ENCODE measurements at regions not wholly inside any gene's neighbourhood (a gene's known extent, or its start where the extent isn't known, plus 50 kb on each side); places are given as distances from the start of the nearest gene placed in this dataset.
"Not testable (repeated sequence)": the region's sequence is repeated elsewhere in the genome, so short reads cannot be mapped to it uniquely, and the experiment has no call there.

DNA sequence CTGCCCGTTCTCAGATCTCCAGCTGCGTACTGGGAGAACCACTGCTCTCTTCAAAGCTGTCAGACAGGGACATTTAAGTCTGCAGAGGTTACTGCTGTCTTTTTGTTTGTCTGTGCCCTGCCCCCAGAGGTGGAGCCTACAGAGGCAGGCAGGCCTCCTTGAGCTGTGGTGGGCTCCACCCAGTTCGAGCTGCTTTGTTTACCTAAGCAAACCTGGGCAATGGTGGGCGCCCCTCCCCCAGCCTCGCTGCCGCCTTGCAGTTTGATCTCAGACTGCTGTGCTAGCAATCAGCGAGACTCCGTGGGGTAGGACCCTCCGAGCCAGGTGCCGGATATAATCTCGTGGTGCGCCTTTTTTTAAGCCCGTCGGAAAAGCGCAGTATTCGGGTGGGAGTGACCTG, 66.2 kb upstream of the GPR141 start:
- H2AK5ac ChIP-seq (ENCODE audit: low read length, severe bottlenecking); DNase-seq: not testable (repeated sequence)
- WGBS = 62% methylated on average over 14 of the region's 16 CpGs

DNA sequence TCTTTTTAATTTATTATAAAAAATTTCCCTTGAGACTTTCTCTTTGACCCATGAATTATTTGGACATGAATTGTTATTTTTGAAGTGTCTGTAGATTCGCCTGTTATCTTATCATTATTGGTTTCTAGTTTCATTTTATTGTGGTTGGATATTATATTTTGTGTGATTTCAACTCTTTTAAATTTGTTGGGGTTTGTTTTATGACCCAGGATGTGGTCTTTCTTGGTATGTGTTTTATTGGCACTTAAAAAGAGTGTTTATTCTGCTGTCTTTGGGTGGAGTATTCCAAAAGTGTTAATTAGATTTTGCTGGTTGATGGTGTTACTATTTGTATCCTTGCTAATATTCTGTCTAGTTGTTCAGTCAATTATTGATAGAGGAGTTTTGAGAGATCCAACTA, 50.5 kb upstream of the GPR141 start:
- H2AK5ac ChIP-seq (ENCODE audit: low read length, severe bottlenecking) = no peak overlapping the region
- H3K36me3 ChIP-seq (ENCODE audit: control insufficient read depth in 1 of 2, insufficient read depth in 2 of 2, low read depth in 1 of 2, low read length in 2 of 2) = no peaks in the 10 kb centered on the region
- H3K23ac ChIP-seq (ENCODE audit: low read length in 2 of 2) = no peak overlapping the region
- H3K4ac ChIP-seq (ENCODE audit: low read depth in 1 of 2, low read length in 2 of 2) = no peak overlapping the region
- H3K9me3 ChIP-seq (ENCODE audit: control insufficient read depth, low read length) = peaks cover 3% of the 10 kb centered on the region
- DNase-seq = no peak
- no peaks in the 10 kb centered on the region for H3K79me1 ChIP-seq (replicated peaks; ENCODE audit: low read length, poor library complexity, severe bottlenecking)
- no peak overlapping the region for H3K4me2 ChIP-seq (ENCODE audit: low read length, poor library complexity, severe bottlenecking)
- no peak overlapping the region for H3K18ac ChIP-seq (ENCODE audit: low read depth in 1 of 2, low read length in 2 of 2)
- H2BK120ac ChIP-seq (ENCODE audit: low read depth, low read length) = no peak overlapping the region
- no peak overlapping the region for H2BK15ac ChIP-seq (ENCODE audit: low read depth, poor library complexity, severe bottlenecking)
- no peak overlapping the region for H2BK12ac ChIP-seq (ENCODE audit: low read length in 2 of 2)
- no peak overlapping the region for H3K27ac ChIP-seq (ENCODE audit: low read length, poor library complexity, severe bottlenecking)
- H4K8ac ChIP-seq (ENCODE audit: low read length) = no peak overlapping the region
- H3K4me1 ChIP-seq (ENCODE audit: control insufficient read depth, insufficient read depth, low read depth, low read length) = no peaks in the 10 kb centered on the region
- H3K27me3 ChIP-seq (ENCODE audit: control insufficient read depth in 1 of 2, insufficient read depth in 1 of 2, low read length in 2 of 2) = no peaks in the 10 kb centered on the region
- no peak overlapping the region for H2BK5ac ChIP-seq (ENCODE audit: low read depth, low read length, poor library complexity, severe bottlenecking)
- H3K4me3 ChIP-seq (ENCODE audit: insufficient read depth in 1 of 2, low read depth in 1 of 2, low read length in 2 of 2) = no peak overlapping the region
- no peak overlapping the region for H3K14ac ChIP-seq (ENCODE audit: low read length in 2 of 2)
- H4K91ac ChIP-seq (ENCODE audit: low read length) = no peak overlapping the region
- H3K9ac ChIP-seq (ENCODE audit: low read length) = no peak overlapping the region
- 35% methylated on average over 1 of the region's 1 CpG for WGBS
- H2AFZ ChIP-seq (ENCODE audit: low read depth, low read length) = no peak overlapping the region

More for the DNA sequence above, 66.2 kb upstream of the GPR141 start:
- H2BK12ac ChIP-seq (ENCODE audit: low read length in 2 of 2); H3K4me1 ChIP-seq (ENCODE audit: control insufficient read depth, insufficient read depth, low read depth, low read length); H3K4ac ChIP-seq (ENCODE audit: low read depth in 1 of 2, low read length in 2 of 2); H3K9me3 ChIP-seq (ENCODE audit: control insufficient read depth, low read length); H3K27me3 ChIP-seq (ENCODE audit: control insufficient read depth in 1 of 2, insufficient read depth in 1 of 2, low read length in 2 of 2); H3K36me3 ChIP-seq (ENCODE audit: control insufficient read depth in 1 of 2, insufficient read depth in 2 of 2, low read depth in 1 of 2, low read length in 2 of 2); H3K23ac ChIP-seq (ENCODE audit: low read length in 2 of 2); H3K27ac ChIP-seq (ENCODE audit: low read length, poor library complexity, severe bottlenecking); H2BK120ac ChIP-seq (ENCODE audit: low read depth, low read length); H3K4me2 ChIP-seq (ENCODE audit: low read length, poor library complexity, severe bottlenecking); H3K18ac ChIP-seq (ENCODE audit: low read depth in 1 of 2, low read length in 2 of 2); H3K4me3 ChIP-seq (ENCODE audit: insufficient read depth in 1 of 2, low read depth in 1 of 2, low read length in 2 of 2); H4K8ac ChIP-seq (ENCODE audit: low read length); H4K91ac ChIP-seq (ENCODE audit: low read length); H3K79me1 ChIP-seq (replicated peaks; ENCODE audit: low read length, poor library complexity, severe bottlenecking); H2AFZ ChIP-seq (ENCODE audit: low read depth, low read length); H3K14ac ChIP-seq (ENCODE audit: low read length in 2 of 2); H2BK15ac ChIP-seq (ENCODE audit: low read depth, poor library complexity, severe bottlenecking); H3K9ac ChIP-seq (ENCODE audit: low read length); H2BK5ac ChIP-seq (ENCODE audit: low read depth, low read length, poor library complexity, severe bottlenecking): not testable (repeated sequence)

All from mesenchymal stem cell (in vitro differentiated cells and primary cell).